Left forelimb (tissue), 1 donor: ENCODE measurements at regions not wholly inside any gene's neighbourhood (a gene's known extent, or its start where the extent isn't known, plus 50 kb on each side); places are given as distances from the start of the nearest gene placed in this dataset.

Experiments
- DNase-seq: peaks from one replicate; pipeline ENCODE4 v3.0.0-alpha.2; 2018; ENCODE audit warnings: low spot score

GRCh38 chr21:15373941-15374340, 309.1 kb upstream of the NRIP1 start:
- DNase-seq = no peak

DNA sequence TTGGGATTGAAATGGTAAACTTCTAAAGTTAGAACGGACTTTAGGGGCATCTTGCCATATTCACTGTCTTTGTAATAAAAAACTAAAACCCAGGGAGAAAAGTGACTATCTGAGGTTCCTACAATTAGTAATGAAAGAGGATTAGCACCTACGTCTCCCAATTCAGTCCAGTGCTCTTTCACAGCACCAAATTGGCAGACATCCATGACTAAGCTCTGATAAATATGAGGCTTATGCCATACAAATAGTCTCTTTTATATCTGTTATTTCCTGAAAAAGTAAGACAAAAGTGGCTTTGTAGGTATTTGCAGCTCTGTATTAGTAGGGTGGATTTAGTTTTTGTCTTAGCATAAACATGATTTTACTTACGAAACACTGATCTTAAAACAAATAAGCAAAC, 315.0 kb upstream of the NRIP1 start:
- no peak for DNase-seq

DNA sequence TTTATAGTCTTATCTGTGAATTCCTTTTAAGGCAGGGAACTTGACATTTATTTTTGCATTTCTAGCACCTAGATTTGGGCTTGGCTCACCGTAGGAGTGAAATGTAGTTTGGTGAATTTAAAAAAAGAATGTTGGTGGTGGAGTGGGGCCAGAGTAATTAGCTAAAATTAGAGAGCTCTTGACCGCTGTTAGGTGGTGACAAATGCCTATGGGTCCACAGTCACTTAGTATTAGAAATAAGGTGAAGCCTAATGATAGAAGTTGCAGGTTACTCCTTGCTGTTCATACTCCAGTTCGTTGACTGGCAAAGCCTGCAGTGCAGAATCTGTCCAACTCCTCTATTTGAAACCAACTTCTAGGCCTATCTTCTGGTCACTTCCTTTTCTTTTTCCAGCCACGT, 318.8 kb upstream of the NRIP1 start:
- DNase-seq = no peak

- DNase-seq = no peak
Observed at GRCh38 chr21:15390049-15390448, 325.2 kb upstream of the NRIP1 start.

DNA sequence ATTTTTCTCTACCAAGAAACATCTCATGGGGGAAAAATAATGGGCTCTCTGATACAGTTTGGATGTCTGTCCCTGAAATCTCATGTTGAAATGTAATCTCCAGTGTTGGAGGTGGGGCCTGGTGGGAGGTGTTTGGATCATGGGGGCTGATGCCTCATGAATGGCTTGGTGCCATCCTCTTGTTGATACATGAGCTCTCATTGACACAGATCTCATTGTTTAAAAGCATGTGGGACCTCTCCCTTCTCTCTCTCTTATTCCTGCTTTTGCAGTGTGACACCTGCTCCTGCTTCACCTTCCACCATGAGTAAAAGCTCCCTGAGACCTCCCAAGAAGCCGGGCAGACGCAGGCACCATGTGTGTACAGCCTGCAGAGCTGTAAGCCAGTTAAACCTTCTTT, 332.5 kb upstream of the NRIP1 start:
- DNase-seq = no peak

DNA sequence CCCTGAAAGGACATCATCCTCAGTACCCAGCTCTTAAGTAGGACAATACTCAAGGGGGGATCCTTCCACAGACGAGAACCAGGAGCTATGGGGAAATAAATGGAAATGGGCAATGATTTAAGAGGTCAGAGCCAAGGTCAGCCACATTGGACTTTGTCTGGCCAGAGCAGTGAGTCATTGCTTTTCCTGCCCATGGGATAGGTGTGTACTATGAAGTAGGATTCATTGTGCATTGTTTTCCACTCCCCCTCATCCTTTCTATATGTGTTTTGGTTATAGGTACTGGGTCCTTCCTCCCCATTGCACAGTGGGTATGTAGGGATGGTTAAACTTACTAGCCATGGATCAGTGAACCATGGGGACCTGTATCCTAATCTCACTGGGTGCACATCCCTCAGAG, 328.9 kb upstream of the USP25 start:
- DNase-seq = no peak

- no peak for DNase-seq
Observed at GRCh38 chr21:15401331-15401730, 328.5 kb upstream of the USP25 start.

DNA sequence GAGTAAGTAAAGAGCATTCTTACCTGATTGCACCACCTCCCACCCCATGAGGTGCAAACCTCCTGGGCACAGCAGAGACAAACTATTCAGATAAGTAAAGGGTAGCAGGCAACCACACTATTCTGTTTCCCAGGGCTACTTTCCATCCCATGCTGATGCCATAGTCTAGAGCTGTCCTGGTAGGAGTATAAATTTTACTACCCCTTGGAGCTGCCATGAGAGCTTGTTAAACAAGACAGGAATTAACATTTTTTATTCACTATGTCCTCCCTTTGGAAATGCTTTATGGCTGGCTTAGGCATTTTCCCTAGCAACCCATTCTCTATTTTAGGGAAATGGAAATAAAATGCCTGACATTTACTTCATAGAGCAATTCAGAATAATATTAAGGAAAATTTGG, 324.6 kb upstream of the USP25 start:
- no peak for DNase-seq

GRCh38 chr21:15406791-15407190, 323.0 kb upstream of the USP25 start:
- no peak for DNase-seq

GRCh38 chr21:15407585-15407984, 322.2 kb upstream of the USP25 start:
- no peak for DNase-seq

GRCh38 chr21:15408089-15408488, 321.7 kb upstream of the USP25 start:
- DNase-seq = no peak

GRCh38 chr21:15409031-15409430, 320.8 kb upstream of the USP25 start:
- no peak for DNase-seq

GRCh38 chr21:15410853-15411252, 318.9 kb upstream of the USP25 start:
- DNase-seq = no peak

DNA sequence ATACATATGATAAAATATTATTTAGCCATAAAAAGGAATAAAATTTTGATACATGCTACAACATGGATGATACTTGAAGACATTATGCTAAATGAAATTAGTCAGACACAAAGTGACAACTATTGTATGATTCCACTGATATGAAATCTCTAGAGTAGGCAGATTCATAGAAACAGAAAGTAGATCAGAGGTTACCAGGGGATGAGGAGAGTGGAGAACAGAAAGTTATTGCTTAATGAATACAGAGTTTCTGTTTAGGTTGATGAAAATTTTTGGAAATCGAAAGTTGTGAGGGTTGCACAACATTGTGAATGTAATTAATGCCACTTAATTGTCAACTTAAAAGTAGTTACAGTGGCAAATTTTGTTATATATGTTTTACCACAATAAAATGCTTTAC, 315.7 kb upstream of the USP25 start:
- no peak for DNase-seq

DNA sequence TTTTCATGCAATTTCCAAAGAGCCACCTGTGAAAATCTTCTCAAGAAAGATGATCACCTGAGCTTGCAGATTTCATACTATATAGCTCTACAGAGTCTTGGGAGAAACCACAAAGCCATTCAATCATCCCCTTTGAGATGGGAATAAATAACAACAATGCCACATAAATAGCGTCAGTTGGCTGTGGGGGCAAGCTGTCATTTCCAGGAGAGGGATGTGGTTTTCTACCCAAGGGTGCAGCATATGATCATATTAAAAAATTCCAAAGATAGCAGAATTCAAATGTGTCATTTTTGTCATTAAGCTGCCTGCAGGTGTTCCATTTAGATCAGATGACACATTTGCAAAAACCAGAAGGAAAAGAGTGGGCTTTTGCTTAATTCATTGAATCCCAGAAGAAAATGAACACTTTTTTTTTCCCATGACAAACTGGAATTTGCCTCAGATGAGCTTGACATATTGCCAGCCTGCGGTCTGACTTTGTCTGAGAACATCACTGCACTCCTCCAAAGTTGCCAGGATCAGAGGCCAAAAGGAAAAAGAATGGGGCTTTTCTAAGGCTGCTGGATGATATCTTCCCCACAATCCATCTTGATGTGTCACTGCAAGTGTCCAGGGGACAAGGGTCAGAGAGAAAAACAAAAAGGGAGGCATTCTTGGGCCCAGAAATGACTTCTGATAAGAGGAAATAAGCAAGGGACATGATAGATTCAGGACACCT, 314.1 kb upstream of the USP25 start:
- no peak for DNase-seq

DNA sequence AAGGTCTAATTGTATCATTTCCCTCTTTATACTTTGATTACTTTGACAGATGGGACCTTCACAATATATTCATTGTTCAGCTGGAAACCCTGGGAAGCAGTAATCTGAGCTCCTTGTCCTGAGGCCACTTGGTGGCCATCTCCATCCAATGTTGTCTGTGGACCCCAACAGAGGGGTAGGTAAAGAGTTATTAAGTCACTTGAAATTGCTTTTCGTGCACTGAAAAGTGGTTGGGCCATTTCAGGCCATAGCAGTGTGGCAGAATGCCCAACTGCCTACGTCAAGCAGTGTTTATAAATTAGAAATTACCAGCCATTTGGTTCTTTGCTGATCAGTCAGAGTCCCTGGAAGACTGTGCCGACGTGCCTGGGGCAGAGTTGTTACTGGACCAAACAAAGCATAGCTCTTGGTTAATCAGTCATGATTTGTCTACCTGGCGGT, 308.3 kb upstream of the USP25 start:
- DNase-seq = no peak

- no peak for DNase-seq
Observed at GRCh38 chr21:15421947-15422346, 307.8 kb upstream of the USP25 start.

DNA sequence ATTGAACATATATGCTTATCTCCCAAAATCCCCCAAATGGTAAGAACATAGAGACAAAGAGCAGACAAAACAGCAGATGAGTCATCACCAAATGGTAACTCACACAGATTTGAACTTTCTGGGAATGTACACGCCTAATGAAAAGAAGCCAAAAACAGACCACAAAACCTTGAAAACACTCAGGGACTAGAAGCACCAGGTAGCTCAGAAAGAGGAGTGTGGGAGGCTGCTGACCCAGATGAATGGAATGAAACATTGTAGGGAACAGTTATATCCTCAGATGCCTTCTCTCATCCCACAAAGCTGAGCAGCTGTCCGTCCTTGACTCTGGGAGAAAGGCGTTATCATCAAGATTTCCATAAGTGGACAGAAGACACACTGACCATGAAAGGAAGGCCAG, 307.0 kb upstream of the USP25 start:
- DNase-seq = no peak

DNA sequence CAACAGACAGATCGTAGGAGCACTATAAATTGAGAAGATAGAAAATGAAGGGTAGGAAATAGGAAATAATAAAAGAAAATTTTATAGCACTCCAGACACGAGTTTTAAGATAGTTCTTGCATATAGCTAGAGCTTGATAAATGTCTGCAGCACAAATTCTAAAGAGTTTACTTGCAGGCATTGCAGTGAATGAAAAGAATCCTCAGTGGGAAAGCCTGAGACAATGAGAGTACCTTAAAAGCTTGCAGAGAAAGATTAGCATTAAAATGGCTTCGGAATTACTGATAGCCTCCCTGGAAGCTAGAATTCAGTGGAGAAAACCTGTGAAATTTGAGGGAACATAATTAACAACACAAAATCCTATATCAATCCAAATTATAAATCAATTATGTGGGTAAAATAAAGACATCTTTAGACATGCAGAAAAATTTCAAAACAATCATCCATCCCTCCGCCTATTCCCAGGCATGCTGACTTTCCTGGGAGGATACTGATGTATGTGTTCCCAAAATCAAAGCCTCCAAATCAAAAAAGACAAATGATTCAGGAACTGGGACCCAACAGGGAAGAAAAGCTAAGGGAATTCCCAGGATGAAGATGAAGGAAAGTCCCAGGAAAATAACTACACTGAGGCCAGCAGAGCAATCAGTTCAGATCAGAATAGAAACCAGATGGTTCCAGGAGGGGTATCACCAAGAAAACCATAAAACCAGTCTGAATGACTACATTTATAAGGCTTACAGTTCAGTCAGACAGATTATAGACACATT, 305.9 kb upstream of the USP25 start:
- no peak for DNase-seq

- no peak for DNase-seq
Observed at GRCh38 chr21:15425049-15425448, 304.7 kb upstream of the USP25 start.

GRCh38 chr21:15430023-15430422, 299.8 kb upstream of the USP25 start:
- DNase-seq = no peak

GRCh38 chr21:15430577-15430976, 299.2 kb upstream of the USP25 start:
- no peak for DNase-seq

DNA sequence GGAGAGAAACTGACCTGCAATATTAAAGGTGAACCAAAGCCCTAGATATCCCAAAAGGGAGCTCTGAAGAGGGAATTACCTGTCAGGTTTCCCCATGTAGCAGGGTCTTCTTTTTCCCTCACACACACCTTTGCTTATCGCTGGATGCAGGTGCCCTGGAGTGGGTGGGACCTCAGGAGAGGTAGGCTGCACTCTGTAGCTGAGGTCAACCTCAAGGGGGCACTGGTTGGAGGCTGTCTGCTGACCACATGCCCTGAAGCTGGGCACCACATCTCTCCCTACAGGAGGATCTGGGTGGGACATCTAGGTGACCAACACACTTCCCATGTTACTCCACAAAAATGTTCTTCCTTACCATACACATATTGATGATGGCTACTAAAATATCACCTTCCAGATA, 298.7 kb upstream of the USP25 start:
- DNase-seq = no peak

DNA sequence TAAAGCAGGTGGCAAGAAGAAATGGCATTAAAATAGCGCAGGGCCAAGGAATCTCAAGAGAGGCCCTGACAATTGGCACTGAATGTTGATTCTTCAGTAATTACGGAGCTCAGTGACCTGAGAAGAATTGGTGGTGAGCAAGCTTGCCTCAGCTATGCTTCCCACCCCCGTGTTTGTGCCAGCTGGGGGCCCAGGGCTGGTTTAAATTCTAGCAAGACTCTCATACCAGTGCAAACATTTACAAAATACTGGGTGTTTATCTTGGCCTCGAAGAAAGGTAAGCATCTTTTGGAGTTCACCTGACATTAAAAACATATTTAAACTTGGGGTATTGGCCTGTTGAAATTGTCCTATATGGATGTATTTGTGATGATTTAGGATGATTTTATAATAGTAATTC, 296.7 kb upstream of the USP25 start:
- DNase-seq = no peak
